Renal cortical epithelial cell (primary cell): ENCODE measurements at regions not wholly inside any gene's neighbourhood (a gene's known extent, or its start where the extent isn't known, plus 50 kb on each side); places are given as distances from the start of the nearest gene placed in this dataset.
"Not testable (repeated sequence)": the region's sequence is repeated elsewhere in the genome, so short reads cannot be mapped to it uniquely, and the experiment has no call there.

Experiments used
- DNase-seq: peaks from one replicate; pipeline ENCODE4 v3.0.0-alpha.2; 2011; ENCODE audit warnings: low read depth

- DNase-seq: no peak
Measured at GRCh38 chr10:131579251-131580071, 267.9 kb upstream of the TCERG1L start.

- DNase-seq: no peak
Measured at GRCh38 chr10:131580076-131580652, 268.6 kb upstream of the TCERG1L start.

- DNase-seq: no peak
Measured at GRCh38 chr10:131580674-131581073, 269.2 kb upstream of the TCERG1L start.

- DNase-seq: not testable (repeated sequence)
Measured at GRCh38 chr10:131581547-131581946, 270.0 kb upstream of the TCERG1L start.

GRCh38 chr10:131584287-131584686 is 272.8 kb upstream of the TCERG1L start:
- DNase-seq: no peak

- no peak for DNase-seq
Measured at GRCh38 chr10:131585761-131586160, 274.2 kb upstream of the TCERG1L start.

GRCh38 chr10:131586958-131587357 is 275.4 kb upstream of the TCERG1L start:
- DNase-seq: no peak

GRCh38 chr10:131587976-131588680 is 276.6 kb upstream of the TCERG1L start:
- no peak for DNase-seq

GRCh38 chr10:131588704-131589220 is 277.2 kb upstream of the TCERG1L start:
- DNase-seq: no peak

GRCh38 chr10:131590567-131590966 is 279.0 kb upstream of the TCERG1L start:
- no peak for DNase-seq

- no peak for DNase-seq
Measured at GRCh38 chr10:131591936-131592335, 280.4 kb upstream of the TCERG1L start.

- no peak for DNase-seq
Measured at GRCh38 chr10:131609176-131609575, 291.6 kb upstream of the PPP2R2D start.

GRCh38 chr10:131615150-131615549 is 285.7 kb upstream of the PPP2R2D start:
- no peak for DNase-seq

- no peak for DNase-seq
Measured at GRCh38 chr10:131616040-131616439, 284.8 kb upstream of the PPP2R2D start.

- DNase-seq: no peak
Measured at GRCh38 chr10:131617113-131617858, 283.5 kb upstream of the PPP2R2D start.

GRCh38 chr10:131618587-131619267 is 282.1 kb upstream of the PPP2R2D start:
- no peak for DNase-seq

- no peak for DNase-seq
Measured at GRCh38 chr10:131620314-131620713, 280.5 kb upstream of the PPP2R2D start.

GRCh38 chr10:131620904-131621303 is 279.9 kb upstream of the PPP2R2D start:
- DNase-seq: no peak

GRCh38 chr10:131621784-131622624 is 278.8 kb upstream of the PPP2R2D start:
- DNase-seq: peak; percentile 56

GRCh38 chr10:131625041-131625440 is 275.8 kb upstream of the PPP2R2D start:
- no peak for DNase-seq
